ENCODE measurements at regions not wholly inside any gene's neighbourhood (a gene's known extent, or its start where the extent isn't known, plus 50 kb on each side); places are given as distances from the start of the nearest gene placed in this dataset.

GRCh38 chr1:222018041-222018440 is 276.2 kb upstream of the DUSP10 start:
- TF ChIP-seq FOXK2 (IDR thresholded peaks at IDR 0.05): no peak
- TF ChIP-seq NFRKB (IDR thresholded peaks at IDR 0.05): no peak
- TF ChIP-seq BHLHE40 (IDR thresholded peaks at IDR 0.05; ENCODE audit: borderline replicate concordance): no peak
- TF ChIP-seq ARNT (IDR thresholded peaks at IDR 0.05): no peak
- TF ChIP-seq SP1 (IDR thresholded peaks at IDR 0.05): no peak
- no peak for TF ChIP-seq LEF1 (IDR thresholded peaks at IDR 0.05; ENCODE audit: borderline replicate concordance)
- no peak for TF ChIP-seq TARDBP (IDR thresholded peaks at IDR 0.05)
- no peak for TF ChIP-seq SUZ12 (IDR thresholded peaks at IDR 0.05)
- TF ChIP-seq FOXM1 (IDR thresholded peaks at IDR 0.05; ENCODE audit: borderline replicate concordance): no peak
- TF ChIP-seq ZNF384 (IDR thresholded peaks at IDR 0.05): no peak
- TF ChIP-seq ELF4 (IDR thresholded peaks at IDR 0.05): no peak
